Fibroblast of lung (primary cell): ENCODE measurements at regions not wholly inside any gene's neighbourhood (a gene's known extent, or its start where the extent isn't known, plus 50 kb on each side); places are given as distances from the start of the nearest gene placed in this dataset.

Experiments
- CTCF ChIP-seq, 2 donors: IDR thresholded peaks in 1 of 2; conservative IDR thresholded peaks in 1 of 2; 1 replicate in 1 of 2; 2 replicates in 1 of 2; pipeline ENCODE4 v1.5.1; 2011 to 2012; ENCODE audit warnings: low read length in 2 of 2, control low read depth in 1 of 2, inconsistent platforms in 1 of 2, low read depth in 1 of 2, mild to moderate bottlenecking in 1 of 2
- EZH2 ChIP-seq: IDR thresholded peaks from 2 replicates; pipeline ENCODE4 v1.5.1; 2012; ENCODE audit warnings: low read length, control low read depth, mild to moderate bottlenecking; ENCODE audit errors: missing control alignments

GRCh38 chr3:146975032-146975431, 369.9 kb upstream of the PLSCR5 start:
- TF ChIP-seq CTCF (conservative IDR thresholded peaks at IDR 0.05 in 1 of 2, IDR thresholded peaks at IDR 0.05 in 1 of 2; ENCODE audit: low read depth in 1 of 2, low read length in 2 of 2): no peak
- TF ChIP-seq EZH2: no peak
